GM18508 (cell line): ENCODE measurements at regions not wholly inside any gene's neighbourhood (a gene's known extent, or its start where the extent isn't known, plus 50 kb on each side); places are given as distances from the start of the nearest gene placed in this dataset.
"Not testable (repeated sequence)": the region's sequence is repeated elsewhere in the genome, so short reads cannot be mapped to it uniquely, and the experiment has no call there.

Experiments used
- ATAC-seq: cut with Tn5 transposase; IDR thresholded peaks from one replicate; pipeline ENCODE4 v1.9.1; 2021; ENCODE audit warnings: moderate number of reproducible peaks; ENCODE audit not compliant: insufficient read depth, unreplicated experiment

DNA sequence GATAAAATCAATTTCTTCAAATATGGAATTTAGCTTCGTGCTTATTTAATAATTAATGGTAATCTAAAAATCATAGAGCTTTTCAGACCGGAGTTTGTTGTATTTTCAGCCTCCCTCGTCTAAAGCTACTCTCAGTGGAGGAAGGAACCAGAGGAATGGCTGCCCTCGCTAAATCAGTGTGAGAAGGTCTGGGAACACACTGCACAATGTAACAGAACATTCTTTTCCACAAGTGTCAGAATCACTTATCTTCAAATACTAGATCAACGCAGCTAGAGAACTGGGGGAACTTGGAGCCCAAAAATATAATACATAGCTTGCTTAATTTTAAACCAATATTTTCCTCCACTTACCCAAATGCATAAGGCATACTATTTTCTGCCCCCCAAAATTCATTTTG is 148.5 kb downstream of the MTERF1 start:
- no peak for ATAC-seq

DNA sequence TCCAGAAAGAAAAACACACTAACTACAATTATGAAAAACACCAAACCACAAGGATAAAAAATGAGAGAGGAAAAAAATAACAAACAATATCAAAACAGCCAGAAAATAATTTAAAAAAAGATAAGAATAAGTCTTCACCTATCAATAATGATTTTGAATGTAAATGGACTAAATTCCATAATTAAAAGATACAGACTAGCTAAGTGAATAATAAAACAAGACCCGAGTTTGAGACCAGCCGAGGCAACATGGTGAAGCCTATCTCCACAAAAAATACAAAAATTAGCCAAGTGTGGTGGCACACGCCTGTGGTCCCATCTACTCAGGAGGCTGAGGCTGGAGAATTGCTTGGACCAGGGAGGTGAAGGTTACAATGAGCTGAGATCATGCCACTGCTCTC is 131.1 kb downstream of the MTERF1 start:
- no peak for ATAC-seq

DNA sequence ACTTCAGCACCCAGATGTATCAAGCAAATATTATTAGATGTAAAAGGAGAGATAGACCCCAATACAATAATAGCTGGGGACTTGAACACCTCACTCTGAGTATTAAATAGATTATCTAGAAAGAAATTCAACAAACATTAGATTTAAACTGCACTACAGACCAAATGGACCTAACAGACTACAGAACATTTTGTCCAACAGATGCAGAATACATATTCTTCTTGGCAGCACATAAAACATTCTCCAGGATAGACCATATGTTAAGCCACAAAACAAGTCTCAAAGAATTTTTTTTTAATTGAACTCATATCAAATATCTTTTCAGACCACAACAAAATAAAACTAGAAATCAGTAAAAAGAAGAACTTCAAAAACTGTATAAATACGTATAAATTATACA is 130.4 kb downstream of the MTERF1 start:
- no peak for ATAC-seq

DNA sequence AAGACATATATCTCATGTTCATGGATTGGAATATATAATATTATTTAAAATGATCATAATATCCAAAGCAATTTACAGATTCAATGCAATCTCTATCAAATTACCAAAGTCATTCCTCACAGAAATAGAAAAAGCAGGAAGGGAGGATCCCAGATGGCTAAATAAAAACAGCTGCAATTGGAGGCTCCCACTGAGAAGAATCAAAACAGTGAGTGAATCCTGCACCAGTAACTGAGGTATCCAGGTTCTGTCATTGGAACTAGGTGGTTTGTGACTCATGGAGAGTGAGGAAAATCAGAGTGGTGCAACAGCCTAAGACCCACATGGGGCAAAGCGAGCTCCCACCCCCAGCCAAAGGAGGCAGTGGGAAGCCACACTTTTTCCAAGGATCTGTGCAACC is 128.4 kb downstream of the MTERF1 start:
- ATAC-seq: no peak

DNA sequence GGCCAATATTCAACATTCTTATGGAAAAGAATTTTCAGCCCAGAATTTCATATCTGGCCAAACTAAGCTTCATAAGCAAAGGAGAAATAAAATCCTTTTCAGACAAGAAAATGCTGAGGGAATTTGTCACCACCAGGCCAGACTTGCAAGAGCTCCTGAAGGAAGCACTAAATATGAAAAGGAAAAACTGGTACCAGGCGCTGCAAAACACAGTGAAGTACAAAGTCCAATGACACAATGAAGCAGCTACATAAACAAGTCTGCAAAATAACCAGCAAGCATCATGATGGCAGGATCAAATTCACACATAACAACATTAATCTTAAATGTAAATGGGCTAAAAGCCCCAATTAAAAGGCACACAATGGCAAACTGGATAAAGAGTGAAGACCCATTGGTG is 126.2 kb downstream of the MTERF1 start:
- not testable (repeated sequence) for ATAC-seq

DNA sequence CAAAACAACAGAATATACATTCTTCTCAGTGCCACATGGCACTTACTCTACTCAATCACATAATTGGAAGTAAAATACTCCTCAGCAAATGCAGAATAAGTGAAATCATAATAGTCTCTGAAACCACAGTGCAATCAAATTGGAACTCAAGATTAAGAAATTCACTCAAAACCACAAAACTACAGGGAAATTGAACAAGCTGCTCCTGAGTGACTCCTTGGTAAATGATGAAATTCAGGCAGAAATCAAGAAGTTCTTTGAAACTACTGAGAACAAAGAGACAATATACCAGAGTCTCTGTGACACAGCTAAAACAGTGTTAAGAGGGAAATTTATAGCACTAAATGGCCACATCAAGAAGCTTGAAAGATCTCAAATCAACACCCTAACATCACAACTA is 125.4 kb downstream of the MTERF1 start:
- not testable (repeated sequence) for ATAC-seq

DNA sequence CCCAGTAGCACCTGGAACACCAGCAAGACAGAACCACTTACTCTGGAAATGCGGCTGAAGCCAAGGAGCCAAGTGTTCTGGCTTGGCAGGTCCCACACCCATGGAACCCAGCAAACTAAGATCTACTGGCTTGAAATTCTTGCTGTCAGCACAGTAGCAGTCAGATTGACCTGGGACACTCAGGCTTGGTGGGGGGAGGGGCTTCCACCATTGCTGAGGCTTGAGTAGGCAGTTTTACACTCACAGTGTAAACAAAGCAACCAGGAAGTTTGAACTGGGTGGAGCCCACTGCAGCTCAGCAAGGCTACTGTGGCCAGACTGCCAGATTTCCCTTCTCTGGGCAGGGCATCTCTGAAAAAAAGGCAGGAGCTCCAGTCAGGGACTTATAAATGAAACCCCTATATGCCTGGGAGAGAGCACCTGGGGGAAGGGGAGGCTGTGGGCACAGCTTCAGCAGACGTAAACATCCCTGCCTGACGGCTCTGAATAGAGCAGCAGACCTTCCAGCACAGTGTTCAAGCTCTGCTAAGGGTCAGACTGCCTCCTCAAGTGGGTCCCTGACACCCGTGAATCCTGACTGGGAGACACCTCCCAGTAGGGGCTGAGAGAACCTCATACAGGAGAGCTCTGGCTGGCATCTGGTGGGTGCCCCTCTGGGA is 121.2 kb downstream of the MTERF1 start:
- no peak for ATAC-seq

DNA sequence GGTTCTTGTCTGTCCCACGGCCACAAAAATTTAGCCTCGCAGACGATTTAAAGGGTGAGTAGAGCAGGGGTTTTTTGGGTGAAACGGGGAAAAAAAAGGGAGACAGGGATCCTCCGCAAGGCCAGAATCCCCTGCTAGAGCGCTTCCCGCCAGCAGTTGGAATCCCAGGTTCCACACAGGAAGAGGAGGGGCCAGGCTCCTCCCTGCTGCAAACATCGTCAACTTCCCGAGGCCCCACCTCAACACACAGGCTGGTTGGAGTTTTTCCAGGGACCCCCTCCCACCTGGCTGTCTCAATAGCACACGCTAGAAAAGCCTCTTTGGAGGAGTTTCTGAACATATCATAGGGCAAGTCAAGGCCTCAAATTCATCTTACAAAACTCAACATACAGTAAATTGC is 112.7 kb downstream of the MTERF1 start:
- no peak for ATAC-seq

DNA sequence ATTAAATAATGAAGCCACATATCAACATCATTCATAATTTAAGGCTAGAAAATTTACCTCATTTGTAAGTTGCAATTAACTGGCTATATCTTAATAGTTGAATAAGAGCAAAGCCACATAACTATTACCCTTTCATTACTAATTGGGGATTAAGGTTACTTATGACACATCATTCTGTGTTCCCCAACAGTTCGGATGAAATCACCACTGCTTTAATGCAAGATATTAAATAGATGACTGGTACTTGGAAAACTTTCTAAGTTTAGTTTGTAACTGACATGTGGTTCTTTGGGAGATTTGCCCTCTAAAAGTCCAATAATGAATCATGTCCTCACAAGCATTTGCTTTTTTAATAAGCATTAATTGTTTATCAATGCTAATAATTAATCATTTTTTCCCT is 109.1 kb downstream of the MTERF1 start:
- no peak for ATAC-seq

DNA sequence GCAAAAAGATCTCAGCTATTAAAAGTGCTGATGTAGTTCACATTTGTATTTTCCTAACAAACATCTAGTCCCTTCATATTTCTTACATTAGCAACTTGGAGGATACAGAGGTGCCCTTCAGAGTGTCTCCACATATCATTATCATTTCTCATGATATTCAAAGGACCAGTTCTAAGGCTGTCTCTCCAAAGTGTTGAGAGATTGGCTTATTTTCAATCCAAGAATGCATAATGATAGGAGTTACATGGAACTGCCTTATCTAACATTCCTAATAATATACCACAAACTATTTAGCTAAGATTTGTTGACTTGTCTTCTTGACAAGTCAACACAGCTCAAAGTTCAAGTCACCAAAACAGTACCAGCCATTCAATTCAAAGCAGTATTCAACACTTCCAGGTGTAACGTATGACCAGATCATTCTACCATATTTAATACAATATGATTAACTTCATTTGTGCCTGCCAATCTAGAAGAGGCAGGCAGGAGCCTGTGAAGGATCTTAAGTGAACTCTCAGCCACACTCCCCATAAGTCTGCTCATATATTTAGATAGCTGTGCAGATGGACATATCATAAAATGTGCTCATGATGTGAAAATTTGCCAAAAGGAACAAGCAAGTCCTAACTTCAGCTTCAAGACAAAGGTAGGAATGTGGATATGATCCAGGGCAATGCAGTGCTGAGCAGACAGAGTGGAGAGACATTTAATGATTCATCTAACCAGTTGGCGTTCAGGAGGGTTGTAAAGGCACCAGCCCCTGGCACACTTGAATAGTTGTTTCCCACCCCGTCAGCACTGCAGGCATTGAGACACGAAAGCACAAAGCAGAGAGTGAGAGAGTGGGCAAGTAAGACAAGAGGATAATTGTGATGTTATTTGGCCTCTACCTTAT is 108.3 kb downstream of the MTERF1 start:
- no peak for ATAC-seq

DNA sequence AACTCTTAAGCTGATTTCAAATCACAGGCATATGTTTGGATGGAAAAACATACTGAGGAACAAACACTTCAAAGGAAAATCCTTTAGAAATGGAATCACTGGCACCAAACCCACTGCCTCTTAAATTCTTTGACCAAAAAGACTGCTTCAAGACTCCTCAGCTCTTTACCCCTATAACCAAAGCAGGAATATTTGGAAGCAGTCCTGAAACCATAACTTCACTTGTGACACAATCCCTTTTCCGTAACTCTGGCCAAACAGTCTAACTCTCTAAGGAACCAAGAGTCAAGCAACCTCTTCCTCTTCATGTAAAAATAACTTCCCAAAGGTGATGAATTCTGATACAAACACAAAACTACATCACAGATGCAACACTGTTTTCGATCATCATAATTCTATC is 104.3 kb downstream of the MTERF1 start:
- no peak for ATAC-seq

DNA sequence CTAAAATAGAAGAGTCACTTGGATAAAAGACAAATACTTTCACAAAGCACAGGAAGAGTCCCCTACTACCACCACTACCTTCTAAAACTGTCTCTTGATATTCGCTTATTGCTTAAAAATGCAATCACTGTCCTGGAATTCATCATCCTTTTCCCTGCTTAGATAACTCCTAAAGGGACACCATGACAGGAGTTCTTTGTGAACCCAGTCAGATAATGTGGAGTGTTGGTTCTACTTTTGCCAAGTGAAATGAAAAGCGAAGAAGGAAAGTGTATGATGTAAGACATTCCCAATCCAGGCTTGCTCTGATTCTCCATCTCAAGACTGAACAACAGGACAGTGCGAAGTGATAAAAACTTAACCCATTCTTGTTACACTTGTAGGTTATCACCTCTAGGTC is 103.0 kb downstream of the MTERF1 start:
- ATAC-seq: no peak

DNA sequence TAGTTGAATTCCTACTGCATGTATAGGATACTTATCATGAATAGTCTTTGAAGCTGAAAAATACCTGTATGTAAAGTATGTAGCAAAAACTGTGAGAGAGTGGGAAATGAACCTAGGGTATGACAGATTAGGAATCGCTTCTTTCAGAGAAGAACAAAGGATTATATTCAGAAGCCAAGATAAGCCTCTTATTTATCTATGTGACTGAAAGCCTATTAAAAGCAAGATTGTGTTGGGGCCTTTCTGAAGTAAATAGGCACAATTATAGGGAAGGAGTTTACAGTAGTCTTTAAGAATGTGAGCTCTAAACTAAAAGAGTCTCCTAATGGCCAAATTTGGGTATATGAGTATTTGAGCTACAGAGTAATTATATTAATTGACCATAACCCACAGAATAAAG is 102.1 kb downstream of the MTERF1 start:
- no peak for ATAC-seq

DNA sequence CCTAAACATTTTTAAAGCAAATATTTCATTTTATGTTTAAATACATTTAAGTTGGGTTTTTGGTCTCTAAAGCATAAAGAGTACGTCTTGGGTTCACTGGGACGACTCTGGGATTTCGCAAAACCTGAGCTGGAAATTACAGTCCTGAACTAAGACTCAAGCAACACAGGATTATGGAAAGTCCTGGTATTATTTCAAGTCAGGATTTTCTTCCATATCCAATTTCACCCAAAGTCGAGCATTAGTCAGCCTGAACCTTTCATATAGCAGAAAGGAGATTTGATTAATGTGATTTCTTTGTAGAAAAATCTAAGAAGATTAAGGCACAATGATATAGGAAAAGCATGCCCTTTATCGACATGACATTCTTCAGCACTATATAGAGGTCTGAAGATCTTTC is 100.0 kb downstream of the MTERF1 start:
- ATAC-seq: no peak

DNA sequence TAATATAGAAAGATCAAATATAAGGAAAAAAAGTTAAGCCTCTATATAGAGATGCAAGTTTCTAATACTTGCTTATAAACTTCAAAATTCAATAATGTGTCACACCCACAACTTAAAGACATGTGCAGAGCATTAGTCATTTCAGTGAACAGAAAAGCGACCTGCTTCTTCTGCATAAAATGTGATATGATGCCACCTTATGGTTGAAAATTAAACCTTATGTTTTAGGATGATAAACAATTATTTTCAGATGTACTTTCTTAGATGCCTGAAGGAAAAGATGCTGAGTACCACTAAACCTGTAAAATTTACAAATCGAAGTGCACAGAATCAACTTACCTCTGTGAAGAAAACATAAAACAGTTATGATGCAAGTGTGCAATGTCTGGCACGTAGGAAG is 96.0 kb downstream of the MTERF1 start:
- ATAC-seq: no peak

DNA sequence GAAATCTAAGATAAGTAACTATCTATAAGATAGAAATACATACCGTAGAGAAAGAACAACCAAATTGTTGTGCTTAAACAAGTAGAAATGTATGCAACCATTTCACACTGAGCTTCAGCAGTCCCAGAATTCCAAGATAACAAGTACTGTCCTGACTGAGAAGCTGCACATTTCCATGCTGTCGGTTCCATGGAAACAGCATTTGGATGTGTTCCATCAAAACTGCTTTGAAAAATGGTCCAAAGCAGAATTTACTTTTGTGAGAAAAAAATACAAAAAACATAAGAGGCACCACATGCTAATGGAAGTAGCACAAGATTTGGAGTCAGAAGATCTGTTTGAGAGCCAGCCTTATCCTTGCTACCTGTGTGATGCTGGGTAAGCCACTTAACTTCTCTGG is 92.6 kb downstream of the MTERF1 start:
- ATAC-seq: no peak

DNA sequence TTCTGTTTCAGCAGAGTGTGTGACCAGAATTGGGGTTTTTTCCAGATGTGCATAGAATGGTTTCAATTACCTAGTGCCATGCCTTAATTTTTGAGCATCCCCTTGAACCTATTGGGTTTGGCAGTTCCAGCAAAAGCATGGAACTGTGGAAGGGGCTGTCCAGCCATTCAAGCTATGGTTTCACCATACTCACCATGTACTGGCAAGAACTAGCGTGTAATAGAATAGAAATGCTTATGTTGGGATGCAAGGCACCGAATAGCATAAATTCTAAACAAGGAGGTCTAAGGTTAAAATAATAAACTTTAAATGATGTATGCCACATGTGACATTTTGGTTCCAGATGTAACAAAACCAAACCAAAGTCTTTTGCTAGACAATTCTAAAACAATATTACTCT is 91.4 kb downstream of the MTERF1 start:
- no peak for ATAC-seq

DNA sequence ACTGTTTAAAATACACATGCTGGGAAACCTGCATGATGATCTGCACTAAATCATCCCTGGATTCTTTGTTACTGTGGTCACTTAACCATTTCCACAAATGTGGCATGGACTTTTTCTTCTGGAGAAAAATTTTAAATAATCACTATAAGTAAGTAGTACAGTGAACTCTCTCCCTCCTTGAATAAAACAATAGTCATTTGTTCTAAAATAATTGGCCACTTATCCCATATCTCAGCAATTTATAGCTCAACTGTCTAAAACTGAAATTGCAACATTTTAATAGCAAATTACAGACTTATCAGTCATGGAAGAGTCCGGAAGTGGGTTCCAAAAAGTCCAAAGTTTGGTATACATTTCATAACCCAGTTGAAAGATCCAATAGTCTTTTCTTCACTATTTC is 90.9 kb downstream of the MTERF1 start:
- ATAC-seq: no peak

DNA sequence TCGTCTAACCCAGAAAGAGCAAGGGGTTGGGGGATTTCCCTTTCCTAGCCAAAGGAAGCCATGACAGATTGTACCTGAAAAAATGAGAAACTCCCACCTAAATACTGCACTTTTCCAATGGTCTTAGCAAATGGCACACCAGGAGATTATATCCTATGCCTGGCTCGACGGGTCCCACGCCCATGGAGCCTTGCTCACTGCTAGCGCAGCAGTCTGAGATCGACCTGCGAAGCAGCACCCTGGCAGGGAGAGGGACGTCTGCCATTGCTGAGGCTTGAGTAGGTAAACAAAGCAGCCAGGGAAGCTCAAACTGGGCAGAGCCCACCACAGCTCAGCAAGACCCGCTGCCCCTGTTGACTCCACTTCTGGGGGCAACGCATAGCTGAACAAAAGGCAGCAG is 89.9 kb downstream of the MTERF1 start:
- ATAC-seq: not testable (repeated sequence)

DNA sequence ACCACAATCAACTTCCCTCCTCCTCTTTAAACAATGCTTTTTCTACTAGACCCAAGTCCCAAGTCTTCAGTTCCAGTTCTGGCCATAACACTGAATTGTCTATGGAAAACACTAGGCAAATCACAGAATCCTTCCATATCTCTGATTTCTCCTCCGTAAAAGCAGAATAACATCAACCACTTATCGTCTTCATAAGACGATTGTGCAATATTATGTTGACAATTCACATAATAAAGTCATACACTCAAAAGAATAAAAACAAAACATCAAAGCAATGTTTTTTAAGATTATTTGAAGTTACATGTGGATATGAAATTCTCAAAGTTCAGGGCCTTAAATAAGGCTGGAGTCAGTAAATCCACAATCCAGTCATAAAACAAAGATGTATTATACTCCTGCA is 84.4 kb downstream of the MTERF1 start:
- ATAC-seq: no peak

DNA sequence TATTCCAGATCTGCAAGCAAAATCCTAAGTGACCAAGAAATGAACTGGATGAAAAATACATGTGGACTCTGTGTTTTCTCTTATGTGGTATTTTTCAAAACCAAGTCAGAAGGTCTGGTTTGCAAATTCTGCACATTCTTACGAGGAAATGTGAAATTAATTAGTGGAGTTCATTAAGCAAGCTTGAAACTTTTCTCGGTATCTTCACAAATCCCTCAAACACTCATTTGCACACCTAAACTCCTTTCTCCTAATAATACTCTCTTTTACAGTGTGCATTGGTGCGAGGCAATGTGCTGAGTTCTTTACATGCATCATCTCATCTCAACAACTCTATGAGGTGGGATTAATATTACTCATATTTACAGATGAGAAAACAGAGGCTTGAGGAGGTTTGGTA is 82.1 kb downstream of the MTERF1 start:
- no peak for ATAC-seq

DNA sequence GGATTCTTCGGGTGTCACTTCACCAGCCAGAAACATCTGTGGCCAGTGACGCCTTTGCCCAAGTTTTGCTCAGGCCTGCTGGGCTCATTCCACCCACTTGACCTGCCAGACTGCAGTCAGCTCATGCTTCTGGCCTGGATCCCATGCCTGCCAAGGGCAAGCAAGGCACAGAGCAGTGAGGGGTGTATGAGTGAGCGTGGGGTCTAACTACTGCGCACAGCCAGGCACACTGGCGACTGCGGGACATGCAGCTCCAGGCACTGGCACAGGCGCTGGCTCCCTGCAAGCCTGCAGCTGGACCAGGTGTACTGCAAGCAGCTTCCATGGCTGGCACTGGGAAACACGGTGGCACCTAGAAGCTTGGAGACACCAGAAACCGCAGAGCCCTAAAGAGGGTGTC is 80.1 kb downstream of the MTERF1 start:
- ATAC-seq: no peak
